Mesendoderm (in vitro differentiated cells): ENCODE measurements at regions not wholly inside any gene's neighbourhood (a gene's known extent, or its start where the extent isn't known, plus 50 kb on each side); places are given as distances from the start of the nearest gene placed in this dataset.

Experiments
- DNase-seq: peaks from one replicate; pipeline ENCODE4 v3.0.0; 2013
- H2AK5ac ChIP-seq: 2 replicates; pipeline ENCODE4 v1.6.1; 2013; ENCODE audit warnings: low read length, inconsistent platforms
- H2BK120ac ChIP-seq: 2 replicates; pipeline ENCODE4 v1.6.1; 2013; ENCODE audit warnings: low read depth, mild to moderate bottlenecking, low read length, moderate library complexity, mixed read lengths
- H2BK15ac ChIP-seq: replicated peaks from 2 replicates; pipeline ENCODE4 v1.6.1; 2013; ENCODE audit warnings: low read depth, mild to moderate bottlenecking, moderate library complexity
- H2BK5ac ChIP-seq: 2 replicates; pipeline ENCODE4 v1.6.1; 2013; ENCODE audit warnings: low read length, inconsistent platforms
- H3K18ac ChIP-seq: 2 replicates; pipeline ENCODE4 v1.6.1; 2013; ENCODE audit warnings: mild to moderate bottlenecking, low read length, mixed read lengths
- H3K23ac ChIP-seq: one replicate; pipeline ENCODE4 v1.6.1; 2013; ENCODE audit warnings: low read length
- H3K27ac ChIP-seq: 2 replicates; pipeline ENCODE4 v1.5.1; 2013; ENCODE audit warnings: low read depth, mild to moderate bottlenecking, inconsistent platforms, low read length, moderate library complexity
- H3K27me3 ChIP-seq: 2 replicates; pipeline ENCODE4 v1.6.1; 2013; ENCODE audit warnings: low read length, control low read depth, mild to moderate bottlenecking, inconsistent platforms; ENCODE audit not compliant: insufficient read depth, poor library complexity
- H3K36me3 ChIP-seq: 2 replicates; pipeline ENCODE4 v1.6.1; 2013; ENCODE audit warnings: low read length, inconsistent platforms; ENCODE audit not compliant: control insufficient read depth, insufficient read depth
- H3K4ac ChIP-seq: one replicate; pipeline ENCODE4 v1.6.1; 2013; ENCODE audit warnings: low read depth, mild to moderate bottlenecking, low read length, moderate library complexity
- H3K4me1 ChIP-seq: 2 replicates; pipeline ENCODE4 v1.6.1; 2013; ENCODE audit warnings: low read depth, low read length, inconsistent platforms; ENCODE audit not compliant: control insufficient read depth
- H3K4me2 ChIP-seq: 2 replicates; pipeline ENCODE4 v1.6.1; 2013; ENCODE audit warnings: low read length
- H3K4me3 ChIP-seq: 2 replicates; pipeline ENCODE4 v1.5.1; 2013; ENCODE audit warnings: mild to moderate bottlenecking, low read length
- H3K56ac ChIP-seq: one replicate; pipeline ENCODE4 v1.6.1; 2013; ENCODE audit warnings: low read length
- H3K79me1 ChIP-seq: 2 replicates; pipeline ENCODE4 v1.6.1; 2013; ENCODE audit warnings: low read length, inconsistent platforms
- H3K79me2 ChIP-seq: 2 replicates; pipeline ENCODE4 v1.6.1; 2013; ENCODE audit warnings: mild to moderate bottlenecking, low read length; ENCODE audit not compliant: control insufficient read depth, insufficient read depth
- H3K9ac ChIP-seq: 2 replicates; pipeline ENCODE4 v1.6.1; 2013; ENCODE audit warnings: low read length, inconsistent platforms
- H4K5ac ChIP-seq: one replicate; pipeline ENCODE4 v1.6.1; 2013; ENCODE audit warnings: low read length
- H4K8ac ChIP-seq: one replicate; pipeline ENCODE4 v1.6.1; 2013; ENCODE audit warnings: low read depth, mild to moderate bottlenecking, control low read depth, low read length, moderate library complexity
- WGBS: extraction: QIAGEN DNeasy Blood & Tissue Kit; methylation state at CpG from one replicate; pipeline ENCODE4 v1.1.7; 2013; ENCODE audit warnings: low lambda C conversion rate, missing lambda C conversion rate; ENCODE audit not compliant: insufficient coverage; ENCODE audit errors: extremely low coverage; 5-methylcytosine and 5-hydroxymethylcytosine counted together

DNA sequence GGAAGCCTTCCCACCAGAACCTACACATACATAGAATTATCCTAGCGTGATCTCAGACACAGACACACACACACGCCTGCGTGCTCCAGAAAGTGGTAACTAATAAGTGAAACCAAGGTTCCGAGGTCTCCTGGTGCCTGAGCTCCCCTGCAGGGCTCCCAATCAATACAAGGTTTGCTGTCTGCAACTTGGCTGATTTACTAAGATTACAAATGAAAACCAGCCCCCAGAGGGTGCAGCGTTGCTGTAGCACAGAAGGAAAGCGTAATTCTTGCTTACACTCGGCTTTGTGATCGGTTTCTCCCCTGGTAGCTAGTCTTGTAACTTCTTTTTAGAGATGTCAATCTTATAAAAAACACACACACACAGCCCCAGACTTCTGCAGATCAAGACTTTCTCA lies 334.1 kb upstream of the XYLT1 start:
- Histone ChIP-seq H4K5ac (no peak overlapping the region), H3K9ac (no peak overlapping the region), H3K27ac (no peak overlapping the region), H2BK120ac (no peak overlapping the region), H3K18ac (no peak overlapping the region), H2AK5ac (no peak overlapping the region), H3K4ac (no peak overlapping the region), H3K27me3 (no peaks in the 10 kb centered on the region), H3K79me1 (no peaks in the 10 kb centered on the region), H3K23ac (no peak overlapping the region), H2BK5ac (no peak overlapping the region), H2BK15ac (no peak overlapping the region), H3K4me3 (no peak overlapping the region), H4K8ac (no peak overlapping the region), H3K4me1 (peaks cover 2% of the 10 kb centered on the region), H3K56ac (no peak overlapping the region), H3K4me2 (no peak overlapping the region), H3K36me3 (no peaks in the 10 kb centered on the region), H3K79me2 (no peaks in the 10 kb centered on the region)
- no CpG with 5 or more reads among the region's 8 CpGs for WGBS
- DNase-seq: peak; percentile 11

DNA sequence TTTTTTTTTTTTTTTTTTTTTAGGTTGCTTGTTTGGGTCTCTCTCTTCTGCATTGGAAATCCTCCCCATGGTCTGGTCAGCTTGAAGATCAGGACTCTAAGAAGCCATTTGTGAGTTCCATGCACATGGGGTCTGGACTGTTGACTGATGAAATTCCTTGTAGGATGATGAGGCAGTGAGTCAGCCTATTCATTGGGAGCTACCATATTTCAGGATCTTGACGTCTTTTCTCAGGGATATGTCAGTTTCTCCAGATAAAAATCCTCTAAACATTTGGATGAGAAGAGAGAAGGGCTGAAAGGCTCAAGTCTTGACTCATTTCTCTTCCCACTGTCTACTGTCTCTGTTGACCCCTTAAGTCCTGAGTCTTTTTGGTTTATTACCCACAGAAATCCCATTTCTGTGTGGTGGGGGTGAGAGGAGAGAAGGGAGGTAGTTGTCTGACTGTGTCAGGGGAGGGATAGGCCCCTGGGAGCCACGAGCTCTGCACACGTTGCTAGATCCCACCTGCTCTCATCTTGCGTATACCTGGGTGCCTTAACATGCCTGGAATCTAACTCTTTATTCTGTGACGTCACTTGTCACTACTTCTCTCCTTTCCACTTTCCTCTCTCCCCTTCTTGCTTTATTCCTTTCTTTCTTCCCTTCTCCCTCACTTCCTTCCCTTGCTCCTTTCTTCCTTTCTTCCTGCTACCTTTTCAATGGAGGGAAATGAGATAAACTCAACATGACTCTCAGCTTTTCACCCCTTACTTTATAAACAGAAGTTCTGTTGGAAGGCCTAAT lies 333.1 kb upstream of the XYLT1 start:
- WGBS: no CpG with 5 or more reads among the region's 5 CpGs
- no peaks in the 10 kb centered on the region for H3K79me2 ChIP-seq
- no peak overlapping the region for H2BK120ac ChIP-seq
- no peak overlapping the region for H3K9ac ChIP-seq
- H3K4me1 ChIP-seq: peaks cover 2% of the 10 kb centered on the region
- H3K18ac ChIP-seq: no peak overlapping the region
- no peak overlapping the region for H3K27ac ChIP-seq
- no peak overlapping the region for H3K4me2 ChIP-seq
- H2BK5ac ChIP-seq: no peak overlapping the region
- no peak overlapping the region for H3K56ac ChIP-seq
- no peaks in the 10 kb centered on the region for H3K36me3 ChIP-seq
- H4K5ac ChIP-seq: no peak overlapping the region
- no peak overlapping the region for H4K8ac ChIP-seq
- H3K4ac ChIP-seq: no peak overlapping the region
- H2AK5ac ChIP-seq: no peak overlapping the region
- no peaks in the 10 kb centered on the region for H3K79me1 ChIP-seq
- H2BK15ac ChIP-seq: no peak overlapping the region
- H3K4me3 ChIP-seq: no peak overlapping the region
- no peak overlapping the region for H3K23ac ChIP-seq
- no peak for DNase-seq
- no peaks in the 10 kb centered on the region for H3K27me3 ChIP-seq

DNA sequence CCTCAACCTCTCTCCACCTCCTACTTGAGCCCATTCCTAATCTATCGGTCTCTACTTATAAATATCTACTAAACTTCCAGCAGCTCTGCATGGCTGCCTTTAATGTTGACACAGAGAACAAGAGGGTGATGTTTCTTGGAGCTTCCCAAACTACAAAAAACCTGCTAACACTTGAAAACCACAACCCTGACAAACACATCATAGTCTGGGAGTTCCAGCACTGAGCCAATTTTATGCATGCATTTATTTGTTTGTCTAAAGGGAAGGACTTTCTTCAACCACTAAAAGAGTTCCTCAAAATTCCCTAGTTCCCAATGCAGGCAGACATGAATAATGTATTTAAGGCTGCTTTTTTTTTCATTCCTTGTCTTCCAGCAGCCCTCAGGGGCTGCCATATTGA lies 331.8 kb upstream of the XYLT1 start:
- DNase-seq: no peak
- Histone ChIP-seq H3K56ac (no peak overlapping the region), H3K18ac (no peak overlapping the region), H3K27me3 (no peaks in the 10 kb centered on the region), H2BK15ac (no peak overlapping the region), H2BK5ac (no peak overlapping the region), H3K79me2 (no peaks in the 10 kb centered on the region), H3K9ac (no peak overlapping the region), H3K4me2 (no peak overlapping the region), H3K4ac (no peak overlapping the region), H3K27ac (no peak overlapping the region), H3K36me3 (no peaks in the 10 kb centered on the region), H3K4me1 (peaks cover 2% of the 10 kb centered on the region), H3K23ac (no peak overlapping the region), H2AK5ac (no peak overlapping the region), H2BK120ac (no peak overlapping the region), H3K79me1 (no peaks in the 10 kb centered on the region), H4K8ac (no peak overlapping the region), H4K5ac (no peak overlapping the region), H3K4me3 (no peak overlapping the region)
- no CpG with 5 or more reads among the region's 1 CpG for WGBS

GRCh38 chr16:17801068-17801467 lies 330.3 kb upstream of the XYLT1 start:
- no peak overlapping the region for H2BK120ac ChIP-seq
- H3K18ac ChIP-seq: no peak overlapping the region
- H2BK15ac ChIP-seq: no peak overlapping the region
- no peaks in the 10 kb centered on the region for H3K27me3 ChIP-seq
- H3K79me1 ChIP-seq: no peaks in the 10 kb centered on the region
- no peak for DNase-seq
- H3K4me3 ChIP-seq: no peak overlapping the region
- no peak overlapping the region for H3K4me2 ChIP-seq
- no peak overlapping the region for H3K27ac ChIP-seq
- peaks cover 2% of the 10 kb centered on the region for H3K4me1 ChIP-seq
- no peak overlapping the region for H4K5ac ChIP-seq
- WGBS: no CpG with 5 or more reads among the region's 1 CpG
- H3K56ac ChIP-seq: no peak overlapping the region
- no peak overlapping the region for H2AK5ac ChIP-seq
- H4K8ac ChIP-seq: no peak overlapping the region
- no peaks in the 10 kb centered on the region for H3K79me2 ChIP-seq
- no peaks in the 10 kb centered on the region for H3K36me3 ChIP-seq
- H2BK5ac ChIP-seq: no peak overlapping the region
- no peak overlapping the region for H3K23ac ChIP-seq
- no peak overlapping the region for H3K9ac ChIP-seq
- no peak overlapping the region for H3K4ac ChIP-seq

DNA sequence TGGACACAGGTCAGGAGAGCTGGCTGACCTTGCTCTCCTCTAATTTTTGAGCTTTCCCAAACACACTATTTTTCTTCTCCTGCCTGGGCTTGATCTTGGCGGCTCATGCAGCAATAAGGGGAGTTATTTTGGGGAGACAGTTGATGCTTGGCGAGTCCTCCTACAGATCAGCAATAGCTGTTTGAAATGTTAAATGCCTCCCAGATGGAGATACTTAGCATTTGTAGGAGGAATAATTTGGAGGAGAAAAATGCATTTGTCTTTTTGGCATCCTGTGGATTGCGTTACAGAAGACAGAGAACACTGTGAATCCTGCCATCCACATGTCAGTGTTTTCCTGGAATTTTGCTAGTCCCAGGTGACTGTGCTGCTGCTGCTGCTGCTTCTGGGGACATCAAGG lies 328.0 kb upstream of the XYLT1 start:
- Histone ChIP-seq H3K4me1 (no peaks in the 10 kb centered on the region), H2BK120ac (no peak overlapping the region), H3K9ac (no peak overlapping the region), H2AK5ac (no peak overlapping the region), H3K4ac (no peak overlapping the region), H3K4me2 (no peak overlapping the region), H4K5ac (no peak overlapping the region), H3K18ac (no peak overlapping the region), H3K79me1 (no peaks in the 10 kb centered on the region), H3K79me2 (no peaks in the 10 kb centered on the region), H2BK5ac (no peak overlapping the region), H3K36me3 (no peaks in the 10 kb centered on the region), H3K27ac (no peak overlapping the region), H3K4me3 (no peak overlapping the region), H3K23ac (no peak overlapping the region), H2BK15ac (no peak overlapping the region), H3K56ac (no peak overlapping the region), H3K27me3 (no peaks in the 10 kb centered on the region), H4K8ac (no peak overlapping the region)
- WGBS: no CpG with 5 or more reads among the region's 3 CpGs
- no peak for DNase-seq

GRCh38 chr16:17793354-17793753 lies 322.6 kb upstream of the XYLT1 start:
- Histone ChIP-seq H4K8ac (no peak overlapping the region), H3K27ac (no peak overlapping the region), H2BK15ac (no peak overlapping the region), H3K9ac (no peak overlapping the region), H3K18ac (no peak overlapping the region), H3K4ac (no peak overlapping the region), H3K23ac (no peak overlapping the region), H2BK120ac (no peak overlapping the region), H3K79me2 (no peaks in the 10 kb centered on the region), H3K56ac (no peak overlapping the region), H3K27me3 (no peaks in the 10 kb centered on the region), H3K4me3 (no peak overlapping the region), H2AK5ac (no peak overlapping the region), H3K79me1 (no peaks in the 10 kb centered on the region), H3K36me3 (no peaks in the 10 kb centered on the region), H3K4me2 (no peak overlapping the region), H4K5ac (no peak overlapping the region), H3K4me1 (no peaks in the 10 kb centered on the region), H2BK5ac (no peak overlapping the region)
- no peak for DNase-seq
- no CpG with 5 or more reads among the region's 1 CpG for WGBS
